SK-N-SH treated with all-trans-retinoic acid at 6 μM for 48 hours (cell line): ENCODE measurements at regions not wholly inside any gene's neighbourhood (a gene's known extent, or its start where the extent isn't known, plus 50 kb on each side); places are given as distances from the start of the nearest gene placed in this dataset.

Experiments
- ARNTL ChIP-seq: fragments of 450-650 bp; formaldehyde crosslinking; IDR thresholded peaks from 2 replicates; pipeline ENCODE4 v1.5.0; 2020; ENCODE audit warnings: low read depth, mild to moderate bottlenecking, moderate library complexity, borderline replicate concordance
- GLIS3 ChIP-seq: fragments of 250-450 bp; sonication (Bioruptor Pico); IDR thresholded peaks from 2 replicates; pipeline ENCODE4 v1.5.0; 2020; ENCODE audit warnings: mild to moderate bottlenecking, moderate library complexity
- TCF4 ChIP-seq: fragments of 250-450 bp; sonication (Bioruptor Pico); IDR thresholded peaks from 2 replicates; pipeline ENCODE4 v1.8.0; 2021; ENCODE audit warnings: mild to moderate bottlenecking, moderate library complexity, borderline replicate concordance
- ZNF70 ChIP-seq: fragments of 450-650 bp; formaldehyde crosslinking; IDR thresholded peaks from 2 replicates; pipeline ENCODE4 v1.5.0; 2020; ENCODE audit warnings: mild to moderate bottlenecking, moderate library complexity

- TF ChIP-seq GLIS3 (CRISPR knock-in tag): no peak
- TF ChIP-seq ARNTL: no peak
- TF ChIP-seq TCF4 (CRISPR knock-in tag): no peak
- no peak for TF ChIP-seq ZNF70
Observed at GRCh38 chr1:70890408-70890807, 157.2 kb downstream of the PTGER3 start.
